Right lobe of liver (tissue), 6 donors: ENCODE measurements at regions not wholly inside any gene's neighbourhood (a gene's known extent, or its start where the extent isn't known, plus 50 kb on each side); places are given as distances from the start of the nearest gene placed in this dataset.

Experiments
- ATAC-seq, 4 donors: fragments of 200-7000 bp; cut with Tn5 transposase; one replicate each; pipeline ENCODE4 v1.9.1; 2020; ENCODE audit warnings: mild to moderate bottlenecking in 4 of 4, moderate library complexity in 4 of 4
- DNase-seq, 3 donors: peaks; one replicate each; pipeline ENCODE4 v3.0.0-alpha.2; 2020
- H3K27ac ChIP-seq, 3 donors: fragments of 200-600 bp; one replicate each; pipeline ENCODE4 v1.8.0; 2022
- H3K27me3 ChIP-seq, 2 donors: fragments of 200-600 bp; one replicate each; pipeline ENCODE4 v1.8.0; 2022
- H3K36me3 ChIP-seq, 4 donors: fragments of 200-600 bp; sonication (generic) in 1 of 4; one replicate each; pipeline versions ENCODE4 v1.5.1 to v1.8.0; 2017 to 2022; ENCODE audit warnings: control low read depth in 1 of 4
- H3K4me1 ChIP-seq, 4 donors: fragments of 200-600 bp; sonication (generic) in 1 of 4; one replicate each; pipeline versions ENCODE4 v1.5.1 to v1.8.0; 2017 to 2022; ENCODE audit warnings: control low read depth in 1 of 4
- H3K4me3 ChIP-seq, 3 donors: fragments of 200-600 bp; one replicate each; pipeline ENCODE4 v1.8.0; 2022
- H3K9me3 ChIP-seq, 4 donors: fragments of 200-600 bp; sonication (generic) in 1 of 4; one replicate each; pipeline versions ENCODE4 v1.5.1 to v1.8.0; 2017 to 2022; ENCODE audit warnings: control low read depth in 1 of 4
- POLR2A ChIP-seq: fragments of 450-650 bp; IDR thresholded peaks from one replicate; pipeline ENCODE4 v1.6.1; 2017; ENCODE audit warnings: antibody characterized with exemption, mild to moderate bottlenecking
- WGBS: methylation state at CpG from one replicate; pipeline ENCODE4 v1.1.6; 2018; ENCODE audit warnings: low coverage, low lambda C conversion rate; ENCODE audit not compliant: insufficient coverage; ENCODE audit errors: missing lambda C conversion rate; 5-methylcytosine and 5-hydroxymethylcytosine counted together
- intact Hi-C, 2 donors: fragments of 100-400 bp; cut with DNase I; formaldehyde crosslinking; loops; one replicate each; pipeline versions ENCODE4 v1.11.2 to v1.14.1; 2022
- TF ChIP-seq, protein P1 (sequence below), 4 donors: fragments of 200-600 bp in 3 of 4; fragments of 450-650 bp in 1 of 4; IDR thresholded peaks; one replicate each; pipeline versions ENCODE4 v1.5.1 to v1.8.0; 2016 to 2022; ENCODE audit warnings: antibody characterized with exemption in 4 of 4, mild to moderate bottlenecking in 2 of 4
- donor health status: DM: no; HTN: yes; CAD: no.
- donor health status: DM: no; HTN: no; CAD: no.
- donor health status: DM: no; HTN: no; CAD: no.
- donor health status: DM: no; HTN: yes; CAD: no.
- donor health status: DM: no; HTN: yes; CAD: no.

DNA sequence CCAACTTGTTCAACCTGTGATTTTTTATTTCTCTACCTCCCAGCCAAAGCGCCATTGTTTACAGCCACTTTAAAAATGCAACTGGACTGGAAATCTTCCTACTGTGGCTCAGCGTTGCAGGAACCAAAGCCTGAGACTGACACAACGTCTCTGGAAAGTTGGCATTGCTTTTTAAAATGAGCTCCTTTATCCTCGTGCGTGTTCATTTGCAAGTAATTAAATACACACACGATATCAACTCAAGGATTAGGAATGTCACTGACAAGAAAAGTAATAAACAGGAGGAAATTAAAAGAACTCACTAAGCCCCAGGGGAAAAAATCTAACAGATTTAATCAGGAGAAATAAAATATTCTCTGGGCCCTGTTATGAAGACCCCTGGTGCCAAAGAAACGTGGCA is 184.6 kb upstream of the IRS2 start:
- Histone ChIP-seq H3K9me3 (no peaks in the 10 kb centered on the region), H3K4me1 (no peaks in the 10 kb centered on the region), H3K36me3 (no peaks in the 10 kb centered on the region), H3K4me3 (no peak overlapping the region), H3K27ac (no peak overlapping the region), H3K27me3 (no peaks in the 10 kb centered on the region)
- no peak for TF ChIP-seq POLR2A
- intact Hi-C loops, result no loop called here
- ATAC-seq, result no peak
- no peak for DNase-seq
- 63% methylated on average over 7 of the region's 7 CpGs for WGBS

DNA sequence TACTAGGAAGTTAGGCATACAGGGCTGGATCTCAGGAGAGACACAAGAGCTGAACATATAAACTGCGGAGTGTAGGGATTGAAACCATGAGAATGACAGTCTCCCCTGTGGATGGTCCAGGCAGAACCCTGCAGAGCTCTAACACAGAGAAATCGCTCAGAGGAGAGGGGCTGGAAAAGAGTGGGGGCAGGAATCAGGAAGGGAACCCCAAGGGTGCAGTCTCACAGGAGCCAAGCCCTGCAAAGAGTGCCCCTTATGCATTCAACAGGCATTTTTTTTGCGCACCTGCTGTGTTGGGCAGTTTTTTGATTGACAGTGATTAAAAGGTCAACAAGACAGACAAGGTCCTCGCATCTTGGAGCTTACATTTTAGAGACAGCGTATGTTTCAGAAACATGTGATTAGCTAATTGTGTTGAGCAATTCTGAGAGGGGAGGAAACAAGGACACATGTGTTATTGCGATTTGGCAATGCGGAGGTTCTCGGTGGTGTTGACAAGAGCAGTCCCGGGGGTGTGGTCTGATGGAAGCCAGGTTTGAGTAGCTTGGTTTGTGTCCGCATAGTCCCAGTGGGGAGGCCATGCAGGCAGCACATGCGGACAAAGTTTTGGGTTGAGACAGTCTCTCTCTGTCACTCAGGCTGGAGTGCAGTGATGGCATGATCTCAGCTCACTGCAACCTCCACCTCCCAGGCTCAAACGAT is 182.6 kb upstream of the IRS2 start:
- Histone ChIP-seq H3K4me1 (no peaks in the 10 kb centered on the region), H3K27me3 (no peaks in the 10 kb centered on the region), H3K9me3 (no peaks in the 10 kb centered on the region), H3K4me3 (no peak overlapping the region), H3K27ac (no peak overlapping the region), H3K36me3 (no peaks in the 10 kb centered on the region)
- intact Hi-C loops, result no loop called here
- ATAC-seq, result peak in 1 of 4 donors; percentile 27
- no peak for DNase-seq
- TF ChIP-seq POLR2A, result no peak
- TF ChIP-seq, protein P1, sequence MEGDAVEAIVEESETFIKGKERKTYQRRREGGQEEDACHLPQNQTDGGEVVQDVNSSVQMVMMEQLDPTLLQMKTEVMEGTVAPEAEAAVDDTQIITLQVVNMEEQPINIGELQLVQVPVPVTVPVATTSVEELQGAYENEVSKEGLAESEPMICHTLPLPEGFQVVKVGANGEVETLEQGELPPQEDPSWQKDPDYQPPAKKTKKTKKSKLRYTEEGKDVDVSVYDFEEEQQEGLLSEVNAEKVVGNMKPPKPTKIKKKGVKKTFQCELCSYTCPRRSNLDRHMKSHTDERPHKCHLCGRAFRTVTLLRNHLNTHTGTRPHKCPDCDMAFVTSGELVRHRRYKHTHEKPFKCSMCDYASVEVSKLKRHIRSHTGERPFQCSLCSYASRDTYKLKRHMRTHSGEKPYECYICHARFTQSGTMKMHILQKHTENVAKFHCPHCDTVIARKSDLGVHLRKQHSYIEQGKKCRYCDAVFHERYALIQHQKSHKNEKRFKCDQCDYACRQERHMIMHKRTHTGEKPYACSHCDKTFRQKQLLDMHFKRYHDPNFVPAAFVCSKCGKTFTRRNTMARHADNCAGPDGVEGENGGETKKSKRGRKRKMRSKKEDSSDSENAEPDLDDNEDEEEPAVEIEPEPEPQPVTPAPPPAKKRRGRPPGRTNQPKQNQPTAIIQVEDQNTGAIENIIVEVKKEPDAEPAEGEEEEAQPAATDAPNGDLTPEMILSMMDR (IDR thresholded peaks at IDR 0.05), result no peak
- WGBS, result 60% methylated on average over 7 of the region's 12 CpGs

DNA sequence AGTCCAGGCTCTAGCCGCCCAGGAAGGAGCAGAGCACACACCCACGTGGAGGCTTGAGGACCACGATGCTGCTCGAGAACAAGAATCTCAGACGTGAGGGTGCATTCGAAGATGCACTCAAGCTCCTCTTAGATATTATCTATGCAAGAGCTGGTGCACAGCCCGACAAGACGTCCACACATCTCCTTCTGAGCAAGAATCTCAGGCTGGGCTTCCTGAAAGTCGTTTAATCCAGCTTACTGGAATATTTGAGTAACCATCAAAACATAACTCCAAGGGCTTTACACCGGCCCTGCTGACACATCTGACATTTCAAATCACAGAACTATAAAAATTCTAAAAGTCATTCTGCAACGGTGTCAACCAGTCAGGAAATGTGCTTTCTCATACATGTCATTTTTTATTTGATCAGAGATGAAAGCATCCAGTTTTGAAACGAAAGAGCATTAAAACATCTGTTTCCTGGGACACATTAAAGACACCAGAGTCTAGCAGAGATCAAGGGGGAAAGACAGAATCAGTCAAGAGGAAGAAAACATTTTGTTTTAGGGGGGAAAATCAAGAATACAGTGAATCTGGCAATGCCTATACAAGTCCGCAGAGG is 177.7 kb upstream of the IRS2 start:
- no peaks in the 10 kb centered on the region for H3K9me3 ChIP-seq
- H3K4me3 ChIP-seq, result no peak overlapping the region
- ATAC-seq, result no peak
- DNase-seq, result no peak
- H3K4me1 ChIP-seq, result no peaks in the 10 kb centered on the region
- no peak overlapping the region for H3K27ac ChIP-seq
- no peaks in the 10 kb centered on the region for H3K36me3 ChIP-seq
- intact Hi-C loops, result no loop called here
- H3K27me3 ChIP-seq, result no peaks in the 10 kb centered on the region
- 61% methylated on average over 13 of the region's 13 CpGs for WGBS
- no peak for TF ChIP-seq POLR2A
- TF ChIP-seq, protein P1 (IDR thresholded peaks at IDR 0.05), result no peak

DNA sequence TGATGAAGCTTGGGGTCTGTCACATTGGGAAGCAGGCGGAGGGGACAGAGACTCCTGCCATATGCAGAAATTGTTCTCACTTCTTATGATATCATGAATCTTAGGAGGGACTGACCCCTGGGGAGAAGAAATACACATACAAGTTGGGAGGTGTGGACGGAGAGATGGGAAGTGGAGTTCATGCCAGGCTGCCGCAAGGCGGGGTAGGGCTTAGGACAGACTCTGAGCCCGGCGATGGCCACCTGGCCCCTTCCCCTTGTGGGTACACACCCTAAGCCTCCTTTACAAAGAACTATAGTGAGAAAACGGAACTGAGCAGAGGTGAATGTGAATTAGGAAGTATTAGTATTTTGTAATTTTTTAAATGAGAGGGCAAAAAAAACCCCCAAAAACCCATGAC is 177.0 kb upstream of the IRS2 start:
- ATAC-seq, result no peak
- Histone ChIP-seq H3K9me3 (no peaks in the 10 kb centered on the region), H3K27ac (no peak overlapping the region), H3K36me3 (no peaks in the 10 kb centered on the region), H3K4me1 (no peaks in the 10 kb centered on the region), H3K27me3 (no peaks in the 10 kb centered on the region), H3K4me3 (no peak overlapping the region)
- DNase-seq, result no peak
- WGBS, result 71% methylated on average over 6 of the region's 7 CpGs
- intact Hi-C loops, result no loop called here
- TF ChIP-seq, protein P1 (IDR thresholded peaks at IDR 0.05), result no peak
- no peak for TF ChIP-seq POLR2A

DNA sequence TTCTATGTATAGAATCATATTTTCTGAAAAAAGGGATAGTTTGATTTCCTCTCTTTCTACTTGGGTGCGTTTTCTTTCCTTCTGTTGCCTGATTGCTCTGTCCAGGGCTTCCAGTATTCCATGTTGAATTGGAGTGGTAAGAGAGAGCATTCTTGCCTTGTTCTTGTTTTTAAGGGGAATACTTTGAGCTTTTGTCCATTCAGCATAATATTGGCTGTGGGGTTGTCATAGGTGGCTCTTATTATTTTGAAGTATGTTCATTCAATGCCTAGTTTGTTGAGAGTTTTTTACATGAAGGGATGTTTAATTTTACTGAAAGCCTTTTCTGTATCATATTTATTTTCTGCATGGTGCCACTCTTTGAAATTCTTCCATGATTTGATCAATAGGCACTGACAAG is 173.5 kb upstream of the IRS2 start:
- no peaks in the 10 kb centered on the region for H3K4me1 ChIP-seq
- WGBS, result 75% methylated on average over 1 of the region's 1 CpG
- H3K36me3 ChIP-seq, result no peaks in the 10 kb centered on the region
- no peaks in the 10 kb centered on the region for H3K9me3 ChIP-seq
- ATAC-seq (no peak), DNase-seq (no peak)
- intact Hi-C loops, result no loop called here
- TF ChIP-seq POLR2A, result no peak
- TF ChIP-seq, protein P1 (IDR thresholded peaks at IDR 0.05), result no peak
- no peak overlapping the region for H3K27ac ChIP-seq
- H3K27me3 ChIP-seq, result no peaks in the 10 kb centered on the region
- no peak overlapping the region for H3K4me3 ChIP-seq
